DMS 273 (cell line): ENCODE measurements at regions not wholly inside any gene's neighbourhood (a gene's known extent, or its start where the extent isn't known, plus 50 kb on each side); places are given as distances from the start of the nearest gene placed in this dataset.
"Not testable (repeated sequence)": the region's sequence is repeated elsewhere in the genome, so short reads cannot be mapped to it uniquely, and the experiment has no call there.

Experiments used
- DNase-seq: peaks from one replicate; lab custom pipeline; 2025; ENCODE audit not compliant: unreplicated experiment; lab: John Stamatoyannopoulos, UW

DNA sequence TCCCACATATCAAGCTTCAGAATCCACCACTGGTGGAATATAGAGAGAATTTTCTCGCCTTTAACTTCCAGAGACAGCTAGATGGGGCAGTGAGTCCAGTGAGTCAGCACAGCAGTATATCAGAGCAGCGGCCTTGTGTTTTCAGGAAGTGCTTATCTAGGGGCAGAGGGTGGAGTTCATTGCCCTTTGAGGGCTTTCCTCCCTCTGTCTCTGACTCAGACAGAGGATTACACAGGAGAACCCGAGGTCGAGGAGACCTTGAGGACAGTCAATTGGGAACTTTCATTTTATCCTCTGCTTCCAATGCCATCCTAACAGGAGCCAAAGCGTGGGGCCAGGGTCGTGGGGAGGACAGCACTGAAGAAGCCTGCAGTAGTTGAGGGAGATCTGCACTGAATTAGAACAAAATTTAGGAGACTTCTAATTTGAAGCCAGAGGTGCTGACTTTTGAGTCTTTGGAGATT is 109.6 kb upstream of the UMPS start:
- no peak for DNase-seq

DNA sequence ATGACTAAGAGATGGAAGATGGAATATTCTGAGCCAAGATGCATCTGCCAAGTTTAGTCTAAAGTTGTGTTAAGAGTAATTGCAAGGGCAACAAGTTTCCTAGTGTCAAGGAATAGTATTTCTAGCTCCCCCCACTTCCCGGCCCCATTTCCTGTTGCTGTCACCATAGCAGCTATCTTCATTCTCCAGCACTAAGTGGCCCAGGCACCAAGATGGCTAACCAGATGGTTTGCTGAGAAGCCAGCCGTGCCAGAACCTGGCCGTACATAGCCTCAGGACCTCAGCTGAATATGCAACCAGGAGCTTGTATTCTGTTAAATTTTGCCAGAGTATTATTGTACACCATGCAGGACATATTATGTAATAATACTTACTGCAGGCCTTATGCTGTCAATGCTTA is 108.8 kb upstream of the UMPS start:
- DNase-seq = peak; percentile 21

- no peak for DNase-seq
Measured at GRCh38 chr3:124625074-124625473, 105.2 kb upstream of the UMPS start.

GRCh38 chr3:124627501-124627908 is 102.7 kb upstream of the UMPS start:
- DNase-seq = no peak

DNA sequence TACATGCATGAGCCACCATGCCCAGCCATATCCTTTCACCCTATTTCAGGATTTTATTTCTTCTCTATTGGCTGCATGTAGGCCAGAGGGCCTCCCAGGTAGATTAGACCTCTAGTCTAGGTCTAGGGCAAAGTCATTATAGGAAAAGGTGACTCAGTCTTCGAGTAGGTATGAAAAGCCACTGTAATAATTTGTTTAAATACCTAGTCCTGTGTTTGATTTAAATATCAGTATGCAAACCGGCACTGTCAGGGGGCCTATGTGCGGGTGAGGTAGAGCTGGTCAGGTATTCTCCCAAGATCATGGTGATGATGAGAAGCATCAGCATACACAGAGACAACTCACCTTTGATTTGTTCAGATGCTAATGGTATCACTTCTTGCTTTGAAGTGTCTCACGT is 101.4 kb upstream of the UMPS start:
- no peak for DNase-seq

DNA sequence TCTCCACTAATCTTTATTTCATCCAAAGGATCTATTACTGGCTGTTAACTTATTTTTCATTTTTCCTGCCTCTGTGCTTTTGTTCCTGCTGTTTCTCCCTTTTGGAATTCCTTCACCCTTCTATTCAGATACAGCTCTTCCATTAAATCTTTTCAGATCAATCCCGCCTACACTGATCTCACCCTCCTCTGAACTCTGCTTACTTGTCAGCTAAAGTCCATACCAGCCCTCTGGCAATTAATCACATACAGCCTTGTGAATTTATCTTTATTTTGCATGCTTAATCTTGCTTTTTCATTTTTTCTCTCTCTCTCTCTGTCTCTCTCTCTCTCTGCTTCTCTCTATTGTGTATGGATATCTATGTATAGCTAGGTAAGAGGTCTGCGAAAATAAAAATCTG is 100.8 kb upstream of the UMPS start:
- no peak for DNase-seq

DNA sequence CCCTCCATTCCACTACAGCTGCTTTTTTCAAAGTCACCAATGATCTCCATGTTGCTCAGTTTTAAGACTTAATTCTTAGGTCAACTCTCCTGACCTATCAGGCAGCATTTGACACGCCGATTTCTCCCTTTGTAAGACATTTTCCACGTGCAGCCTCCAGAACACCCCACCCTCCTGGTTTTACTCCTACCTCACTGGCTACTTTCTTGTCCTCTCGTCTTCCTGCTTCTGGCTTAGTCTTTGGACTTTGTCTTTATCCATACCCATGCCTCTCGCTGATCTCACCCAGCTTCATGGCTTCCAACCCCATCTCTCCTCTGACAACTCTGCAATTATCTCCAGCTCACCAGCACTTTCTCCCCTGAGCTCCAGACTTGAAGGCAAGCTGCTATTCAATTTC is 99.3 kb upstream of the UMPS start:
- no peak for DNase-seq

DNA sequence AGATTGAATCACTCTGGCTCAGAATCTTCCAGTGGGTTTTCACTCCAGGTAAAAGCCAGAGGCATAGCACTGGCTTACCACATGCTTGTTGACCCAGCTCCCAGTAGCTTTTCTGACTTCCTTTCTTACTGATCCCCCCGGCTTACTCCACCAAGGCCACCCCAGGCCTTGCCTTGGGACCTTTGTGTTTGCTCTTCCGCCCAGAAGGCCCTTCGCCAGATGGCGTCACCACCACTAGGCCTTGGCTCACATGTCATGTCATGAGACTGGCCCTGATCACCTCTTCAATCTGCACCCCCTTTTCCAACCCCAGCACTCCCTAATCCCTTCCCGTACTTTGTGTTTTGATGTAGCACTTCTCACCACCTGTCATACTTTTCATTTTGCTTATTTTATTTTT is 98.5 kb upstream of the UMPS start:
- DNase-seq = peak; percentile 51

DNA sequence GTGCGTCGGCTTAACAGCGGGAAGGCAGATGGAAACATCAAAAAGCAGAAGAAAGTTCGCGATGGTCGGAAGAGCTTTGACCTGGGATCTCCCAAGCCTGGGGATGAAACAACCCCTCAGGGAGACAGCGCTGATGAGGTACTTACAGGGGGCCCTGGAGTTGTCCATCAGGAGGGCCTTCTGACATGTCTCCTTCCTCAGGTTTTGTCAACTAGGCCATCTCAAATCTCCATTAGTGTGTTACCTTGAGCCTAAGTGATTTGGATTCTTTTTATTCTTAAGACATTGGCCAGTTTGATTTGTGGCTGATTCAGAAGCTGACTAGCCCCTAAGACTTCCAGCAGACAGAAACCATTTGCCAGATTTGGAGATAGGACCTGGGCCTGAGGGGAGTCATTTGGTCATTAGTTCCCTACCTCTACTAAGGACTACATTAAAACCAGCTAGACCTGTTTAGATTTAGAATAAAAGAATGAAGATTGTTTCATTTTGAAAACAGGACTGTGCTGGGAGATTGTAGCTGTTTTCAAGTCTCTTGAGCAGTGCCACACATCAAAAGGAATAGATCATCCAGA is 97.6 kb upstream of the UMPS start:
- DNase-seq = no peak

DNA sequence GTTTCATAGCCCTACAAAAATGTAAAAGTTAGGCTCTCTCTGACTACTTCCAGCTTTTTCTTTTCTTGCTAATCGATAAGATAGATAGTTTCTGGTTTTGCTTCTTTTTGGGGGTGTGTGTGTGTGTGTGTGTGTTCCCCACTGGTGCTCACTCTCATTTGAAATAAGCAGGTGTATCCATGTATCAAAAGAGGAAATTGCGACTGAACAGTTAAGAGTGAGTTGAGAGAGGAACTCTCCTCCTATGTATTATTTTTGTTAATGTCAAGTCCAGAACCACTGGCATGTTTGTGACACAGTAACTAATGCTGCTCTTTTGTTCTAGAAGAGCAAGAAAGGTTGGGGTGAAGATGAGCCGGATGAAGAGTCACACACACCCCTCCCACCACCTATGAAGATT is 96.7 kb upstream of the UMPS start:
- DNase-seq = no peak

GRCh38 chr3:124634210-124635168 is 95.8 kb upstream of the UMPS start:
- no peak for DNase-seq

DNA sequence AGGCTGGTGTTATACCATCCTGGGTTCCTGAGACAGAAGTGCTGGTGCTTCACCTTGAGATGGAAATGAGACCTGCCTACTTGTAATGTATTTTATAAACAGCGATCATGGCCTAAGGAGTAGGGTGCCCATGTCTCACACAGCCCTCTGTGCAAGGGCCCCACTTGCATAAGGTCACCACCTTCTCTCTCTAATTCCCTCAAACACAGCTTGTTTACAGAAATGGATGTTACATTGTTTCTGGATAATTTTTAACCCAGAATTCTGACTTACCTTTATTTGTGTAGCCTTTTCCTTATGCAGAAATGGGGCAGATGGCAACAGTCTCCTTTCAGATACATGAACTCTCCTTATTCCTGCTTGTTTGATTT is 95.1 kb upstream of the UMPS start:
- no peak for DNase-seq

GRCh38 chr3:124636101-124636862 is 94.0 kb upstream of the UMPS start:
- no peak for DNase-seq

- peak; percentile 17 for DNase-seq
Measured at GRCh38 chr3:124636863-124637296, 93.4 kb upstream of the UMPS start.

DNA sequence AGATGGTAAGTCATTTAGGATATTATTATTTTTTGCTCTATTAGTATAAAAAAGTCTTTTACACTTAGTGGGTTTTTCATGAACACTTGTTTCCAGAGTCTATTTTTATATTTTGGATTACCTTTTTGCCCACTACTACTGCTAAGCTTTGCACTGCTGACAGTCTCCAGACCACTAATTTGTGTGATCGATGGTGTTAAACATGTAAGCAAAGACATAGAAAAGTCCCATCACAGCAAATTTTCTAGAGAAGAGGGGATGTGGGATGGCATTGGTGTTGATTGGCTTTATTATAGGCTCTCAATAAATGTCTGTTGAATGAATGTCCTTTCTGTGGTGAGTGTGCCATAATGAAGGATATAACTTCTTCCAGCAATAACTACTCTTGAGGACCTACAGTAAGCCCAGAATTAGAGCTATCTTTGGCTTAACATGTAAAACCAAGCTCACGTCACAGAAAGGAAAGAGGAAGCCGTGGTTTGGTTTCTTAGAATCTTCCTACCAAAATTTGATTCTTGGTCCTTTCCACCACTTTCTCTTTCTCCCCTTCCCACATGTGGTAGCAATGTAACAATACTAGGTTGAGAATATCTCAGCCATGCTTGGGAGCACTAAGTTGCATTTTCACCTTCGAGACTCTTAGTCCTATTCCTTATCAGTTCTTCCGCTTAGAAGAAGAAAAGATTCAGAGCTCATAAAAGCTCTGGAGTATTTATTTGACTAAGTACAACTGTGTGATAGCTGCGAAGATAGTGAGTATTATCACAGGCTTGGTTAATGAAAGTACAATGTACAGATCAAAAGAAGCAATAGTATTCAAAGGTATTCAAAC is 90.6 kb upstream of the UMPS start:
- DNase-seq = no peak

- DNase-seq = no peak
Measured at GRCh38 chr3:124640635-124641306, 89.5 kb upstream of the UMPS start.

GRCh38 chr3:124643453-124643852 is 86.8 kb upstream of the UMPS start:
- no peak for DNase-seq

GRCh38 chr3:124646186-124646585 is 84.1 kb upstream of the UMPS start:
- not testable (repeated sequence) for DNase-seq

GRCh38 chr3:124648551-124648950 is 81.7 kb upstream of the UMPS start:
- DNase-seq = no peak

DNA sequence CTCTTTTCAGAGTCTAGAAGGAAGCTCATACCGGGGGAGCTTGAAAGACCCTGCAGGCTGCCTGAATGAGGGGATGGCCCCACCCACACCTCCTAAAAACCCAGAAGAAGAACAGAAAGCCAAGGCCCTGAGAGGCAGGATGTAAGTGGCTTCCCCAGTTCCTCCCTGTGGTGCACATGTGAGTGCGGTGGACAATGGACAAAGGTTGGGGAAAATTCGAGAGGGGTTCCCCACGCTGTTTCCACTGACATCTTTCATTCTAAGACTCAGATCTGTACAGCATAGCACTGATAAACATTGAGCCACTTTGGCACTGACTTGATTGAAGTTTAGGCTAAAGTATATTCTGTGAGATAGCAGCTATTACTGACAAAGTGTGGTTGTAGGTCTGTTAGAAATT is 79.5 kb upstream of the UMPS start:
- no peak for DNase-seq
